GM21367 (cell line): ENCODE measurements at regions not wholly inside any gene's neighbourhood (a gene's known extent, or its start where the extent isn't known, plus 50 kb on each side); places are given as distances from the start of the nearest gene placed in this dataset.
"Not testable (repeated sequence)": the region's sequence is repeated elsewhere in the genome, so short reads cannot be mapped to it uniquely, and the experiment has no call there.

Experiments used
- ATAC-seq: cut with Tn5 transposase; IDR thresholded peaks from one replicate; pipeline ENCODE4 v1.9.1; 2021; ENCODE audit not compliant: unreplicated experiment

GRCh38 chr2:16774980-16775898 is 109.6 kb upstream of the CYRIA start:
- ATAC-seq: no peak

GRCh38 chr2:16774091-16774490 is 108.5 kb upstream of the CYRIA start:
- ATAC-seq: no peak

- ATAC-seq: peak; percentile 91
Measured at GRCh38 chr2:16773080-16773713, 107.6 kb upstream of the CYRIA start.

GRCh38 chr2:16767789-16768476 is 102.3 kb upstream of the CYRIA start:
- ATAC-seq: no peak

DNA sequence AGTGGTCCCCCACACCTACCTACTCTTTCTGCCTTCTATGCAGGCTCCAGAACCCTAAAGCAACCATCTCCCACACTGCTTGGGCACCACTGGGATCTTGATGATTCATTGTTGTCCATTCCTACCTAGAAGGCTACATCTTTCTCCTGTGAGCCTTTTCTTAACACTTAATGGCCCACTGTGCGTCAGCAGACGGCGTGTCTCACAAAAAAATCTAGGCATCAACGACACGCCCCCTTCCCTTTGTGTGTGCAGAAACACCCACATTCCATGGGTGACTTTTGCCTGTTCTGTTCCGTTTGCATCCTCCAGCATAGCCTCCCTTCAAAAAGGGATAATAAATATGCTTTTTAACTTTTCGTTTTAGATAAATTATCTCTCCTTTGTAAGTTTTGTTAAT is 99.7 kb upstream of the CYRIA start:
- no peak for ATAC-seq

GRCh38 chr2:16764487-16764886 is 98.9 kb upstream of the CYRIA start:
- no peak for ATAC-seq

DNA sequence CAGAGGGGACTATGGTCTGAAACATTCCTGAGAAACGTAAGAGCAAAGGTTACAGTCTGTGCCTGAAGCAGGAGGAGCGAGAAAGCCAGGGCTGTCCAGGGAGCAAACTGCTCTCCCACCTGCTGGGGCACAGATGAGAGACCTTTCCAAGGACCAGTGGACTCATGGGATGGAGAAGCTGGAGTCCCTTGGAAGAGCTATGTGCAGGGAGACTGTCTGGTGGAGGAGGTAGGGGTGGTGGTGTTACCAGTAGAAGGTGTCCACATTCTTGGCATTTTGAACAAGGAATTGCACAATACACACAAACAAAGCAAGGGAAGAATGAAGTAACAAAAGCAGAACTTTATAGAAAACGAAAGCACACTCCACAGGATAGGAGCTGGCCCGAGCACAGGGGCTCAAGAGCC is 97.9 kb upstream of the CYRIA start:
- ATAC-seq: no peak

DNA sequence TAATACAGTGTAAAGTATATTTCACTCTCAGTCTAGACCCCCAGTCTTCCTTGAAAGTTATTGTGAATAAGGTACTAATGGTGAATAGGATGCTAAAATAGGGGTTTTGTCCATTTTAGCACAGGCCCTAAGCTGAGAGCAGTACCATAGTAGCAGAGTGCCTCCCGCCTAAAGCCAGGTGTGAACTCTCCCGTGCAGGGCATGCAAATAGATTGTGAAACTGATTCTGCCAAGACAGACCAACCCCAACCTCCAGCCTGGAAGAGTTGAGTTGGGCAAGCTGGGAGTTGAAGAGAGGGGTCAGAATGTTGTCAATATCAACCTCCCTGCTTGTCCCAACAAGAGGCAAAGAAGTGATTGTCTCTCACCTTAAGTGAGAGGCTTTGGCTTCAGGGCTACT is 97.4 kb upstream of the CYRIA start:
- ATAC-seq: no peak

GRCh38 chr2:16760426-16760825 is 94.8 kb upstream of the CYRIA start:
- no peak for ATAC-seq

- peak; percentile 95 for ATAC-seq
Measured at GRCh38 chr2:16756831-16757644, 91.4 kb upstream of the CYRIA start.

DNA sequence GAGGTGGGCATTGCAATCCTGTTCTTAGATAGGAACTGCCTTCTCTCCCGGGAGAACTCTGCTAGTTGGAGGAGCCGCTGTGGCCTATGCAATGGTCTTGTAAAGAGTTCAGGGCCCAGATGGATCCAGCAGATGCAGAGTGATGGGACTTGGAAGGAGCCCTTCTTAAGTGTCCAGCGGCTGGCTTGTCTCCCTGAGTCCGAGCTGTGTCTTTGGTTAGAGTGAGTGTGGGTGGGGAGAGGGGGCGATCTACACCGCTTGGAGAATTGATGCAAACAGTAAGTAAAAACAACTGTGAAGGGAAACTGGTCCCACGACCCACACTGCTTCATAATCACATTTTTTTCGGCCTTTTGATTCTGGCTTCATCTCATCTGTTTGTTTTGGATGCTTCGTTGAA is 89.8 kb upstream of the CYRIA start:
- no peak for ATAC-seq

GRCh38 chr2:16753025-16753424 is 87.4 kb upstream of the CYRIA start:
- not testable (repeated sequence) for ATAC-seq

DNA sequence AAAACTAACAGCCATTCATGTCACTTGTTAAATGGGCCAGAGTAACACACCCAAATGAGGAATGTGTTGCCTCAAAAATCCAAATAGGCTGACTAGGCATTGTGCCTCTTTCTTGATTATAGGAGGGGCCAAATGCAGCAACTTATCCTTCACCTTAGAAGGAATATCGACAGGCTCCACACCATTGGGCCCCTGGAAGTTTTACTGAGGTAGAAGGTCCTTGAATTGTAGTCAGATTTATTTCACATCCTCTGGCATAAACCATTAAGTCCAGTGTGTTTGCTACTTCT is 85.2 kb upstream of the CYRIA start:
- not testable (repeated sequence) for ATAC-seq

DNA sequence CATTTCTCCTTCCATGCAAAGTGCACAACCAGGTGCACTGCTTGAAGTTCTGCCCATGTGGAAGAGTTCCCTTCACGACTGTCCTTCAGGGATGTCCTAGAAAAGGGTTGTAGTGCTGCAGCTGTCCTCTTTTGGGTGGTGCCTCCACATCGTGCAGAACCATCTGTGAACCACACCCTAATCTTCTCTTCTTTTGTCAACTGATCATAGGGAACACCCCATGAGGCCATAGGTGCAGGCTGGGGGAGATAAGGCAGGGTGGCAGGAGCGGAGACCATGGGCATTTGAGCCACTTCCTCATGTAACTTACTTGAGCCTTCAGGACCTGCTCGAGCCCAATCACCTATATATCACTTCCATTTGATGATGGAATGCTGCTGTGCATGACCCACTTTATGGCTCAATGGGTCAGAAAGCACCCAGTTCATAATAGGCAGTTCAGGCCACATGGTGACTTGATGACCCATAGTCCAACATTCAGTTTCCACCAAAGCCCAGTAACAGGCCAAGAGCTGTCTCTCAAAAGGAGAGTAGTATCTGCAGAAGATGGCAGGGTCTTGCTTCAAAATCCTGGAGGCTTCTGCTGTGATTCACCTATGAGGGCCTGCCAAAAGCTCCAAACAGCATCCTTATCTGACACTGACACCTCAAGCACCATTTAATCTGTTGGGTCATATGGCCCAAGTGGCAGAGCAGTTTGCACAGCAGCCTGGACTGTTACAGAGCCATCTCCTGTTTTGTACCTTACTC is 84.7 kb upstream of the CYRIA start:
- ATAC-seq: no peak

GRCh38 chr2:16748511-16749266 is 83.1 kb upstream of the CYRIA start:
- not testable (repeated sequence) for ATAC-seq

GRCh38 chr2:16747689-16748088 is 82.1 kb upstream of the CYRIA start:
- no peak for ATAC-seq

GRCh38 chr2:16747257-16747656 is 81.6 kb upstream of the CYRIA start:
- ATAC-seq: no peak

DNA sequence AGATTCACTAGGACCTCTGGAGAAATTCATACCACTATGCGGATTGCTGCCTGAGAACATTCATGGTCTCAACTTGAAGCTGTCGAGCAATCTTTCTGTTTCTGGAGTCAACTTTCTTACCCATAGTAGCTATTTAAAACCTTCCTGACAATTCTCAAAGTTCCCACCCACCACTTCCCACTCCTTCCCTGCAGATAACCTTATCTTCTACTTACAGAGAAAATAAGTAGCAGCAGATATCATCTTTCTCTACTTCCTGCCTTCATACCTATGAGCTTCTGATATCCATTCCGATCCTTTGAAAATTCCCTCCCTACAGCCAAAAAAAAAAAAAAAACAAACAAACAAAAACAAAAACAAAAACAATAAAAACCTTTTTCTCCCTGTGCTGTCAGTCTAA is 81.2 kb upstream of the CYRIA start:
- ATAC-seq: no peak

- no peak for ATAC-seq
Measured at GRCh38 chr2:16746329-16746728, 80.7 kb upstream of the CYRIA start.

GRCh38 chr2:16745466-16745865 is 79.8 kb upstream of the CYRIA start:
- ATAC-seq: no peak
